KMS-11 (cell line): ENCODE measurements at regions not wholly inside any gene's neighbourhood (a gene's known extent, or its start where the extent isn't known, plus 50 kb on each side); places are given as distances from the start of the nearest gene placed in this dataset.

Experiments used
- H2AFZ ChIP-seq: fragments of 200-600 bp; sonication (generic); 2 replicates; pipeline ENCODE4 v1.6.1; 2016; ENCODE audit warnings: antibody characterized with exemption, mixed run types, low read depth
- H3K27ac ChIP-seq: fragments of 200-600 bp; sonication (generic); 2 replicates; pipeline ENCODE4 v1.6.1; 2016; ENCODE audit warnings: mild to moderate bottlenecking, mixed run types
- H3K27me3 ChIP-seq: fragments of 200-600 bp; sonication (generic); 2 replicates; pipeline ENCODE4 v1.6.1; 2017; ENCODE audit warnings: mild to moderate bottlenecking, low read depth, mixed run types, moderate library complexity; ENCODE audit not compliant: insufficient read depth
- H3K36me3 ChIP-seq: fragments of 200-600 bp; sonication (generic); 2 replicates; pipeline ENCODE4 v1.6.1; 2017; ENCODE audit warnings: mild to moderate bottlenecking, mixed run types; ENCODE audit not compliant: insufficient read depth
- H3K4me1 ChIP-seq: fragments of 200-600 bp; sonication (generic); 2 replicates; pipeline ENCODE4 v1.6.1; 2016; ENCODE audit warnings: mild to moderate bottlenecking, low read depth, mixed run types; ENCODE audit not compliant: poor library complexity, severe bottlenecking
- H3K4me2 ChIP-seq: fragments of 200-600 bp; sonication (generic); 2 replicates; pipeline ENCODE4 v1.7.0; 2016; ENCODE audit warnings: mild to moderate bottlenecking, mixed run types
- H3K4me3 ChIP-seq: fragments of 200-600 bp; sonication (generic); IDR thresholded peaks from 2 replicates; pipeline ENCODE4 v1.6.1; 2017; ENCODE audit warnings: low read depth, low read length, mixed read lengths; ENCODE audit not compliant: insufficient read depth
- H3K79me2 ChIP-seq: fragments of 200-600 bp; sonication (generic); 2 replicates; pipeline ENCODE4 v1.6.1; 2016; ENCODE audit warnings: low read depth, mixed run types; ENCODE audit not compliant: insufficient read depth
- H3K9ac ChIP-seq: fragments of 200-600 bp; sonication (generic); 2 replicates; pipeline ENCODE4 v1.6.1; 2016; ENCODE audit warnings: mild to moderate bottlenecking, mixed run types
- H4K20me1 ChIP-seq: fragments of 200-600 bp; sonication (generic); 2 replicates; pipeline ENCODE4 v1.6.1; 2016; ENCODE audit warnings: mild to moderate bottlenecking, mixed run types; ENCODE audit not compliant: insufficient read depth
- TF ChIP-seq, protein P1 (sequence below): fragments of 200-600 bp; sonication (generic); conservative IDR thresholded peaks from 2 replicates; pipeline ENCODE4 v1.6.1; 2017; ENCODE audit warnings: low read depth, mild to moderate bottlenecking, antibody characterized with exemption, low read length, moderate library complexity, mixed read lengths

DNA sequence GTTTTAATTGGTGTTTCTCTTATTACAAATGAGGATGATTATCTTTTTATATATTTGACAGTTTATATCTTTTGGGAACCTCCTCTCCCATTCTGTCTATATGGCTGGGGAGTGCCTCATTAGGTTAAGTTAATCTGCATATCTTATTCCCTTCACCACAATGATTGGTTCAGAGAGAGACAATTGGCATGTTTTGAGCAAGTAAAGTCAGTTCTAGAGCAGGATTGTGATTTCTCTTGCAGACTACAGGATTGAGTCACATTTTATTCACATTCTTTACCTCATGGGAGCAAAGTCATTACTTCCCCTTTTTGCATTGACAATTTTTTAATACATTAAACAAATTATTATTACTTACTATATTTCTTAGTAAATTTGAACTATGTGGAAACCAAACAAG lies 345.6 kb downstream of the MDFIC start:
- TF ChIP-seq, protein P1, sequence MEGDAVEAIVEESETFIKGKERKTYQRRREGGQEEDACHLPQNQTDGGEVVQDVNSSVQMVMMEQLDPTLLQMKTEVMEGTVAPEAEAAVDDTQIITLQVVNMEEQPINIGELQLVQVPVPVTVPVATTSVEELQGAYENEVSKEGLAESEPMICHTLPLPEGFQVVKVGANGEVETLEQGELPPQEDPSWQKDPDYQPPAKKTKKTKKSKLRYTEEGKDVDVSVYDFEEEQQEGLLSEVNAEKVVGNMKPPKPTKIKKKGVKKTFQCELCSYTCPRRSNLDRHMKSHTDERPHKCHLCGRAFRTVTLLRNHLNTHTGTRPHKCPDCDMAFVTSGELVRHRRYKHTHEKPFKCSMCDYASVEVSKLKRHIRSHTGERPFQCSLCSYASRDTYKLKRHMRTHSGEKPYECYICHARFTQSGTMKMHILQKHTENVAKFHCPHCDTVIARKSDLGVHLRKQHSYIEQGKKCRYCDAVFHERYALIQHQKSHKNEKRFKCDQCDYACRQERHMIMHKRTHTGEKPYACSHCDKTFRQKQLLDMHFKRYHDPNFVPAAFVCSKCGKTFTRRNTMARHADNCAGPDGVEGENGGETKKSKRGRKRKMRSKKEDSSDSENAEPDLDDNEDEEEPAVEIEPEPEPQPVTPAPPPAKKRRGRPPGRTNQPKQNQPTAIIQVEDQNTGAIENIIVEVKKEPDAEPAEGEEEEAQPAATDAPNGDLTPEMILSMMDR = no peak
- no peaks in the 10 kb centered on the region for H4K20me1 ChIP-seq
- H3K9ac ChIP-seq = no peak overlapping the region
- H3K4me3 ChIP-seq = no peak overlapping the region
- no peak overlapping the region for H3K27ac ChIP-seq
- no peak overlapping the region for H3K4me2 ChIP-seq
- no peaks in the 10 kb centered on the region for H3K4me1 ChIP-seq
- H3K36me3 ChIP-seq = no peaks in the 10 kb centered on the region
- H3K27me3 ChIP-seq = no peaks in the 10 kb centered on the region
- no peak overlapping the region for H2AFZ ChIP-seq
- H3K79me2 ChIP-seq = no peaks in the 10 kb centered on the region

DNA sequence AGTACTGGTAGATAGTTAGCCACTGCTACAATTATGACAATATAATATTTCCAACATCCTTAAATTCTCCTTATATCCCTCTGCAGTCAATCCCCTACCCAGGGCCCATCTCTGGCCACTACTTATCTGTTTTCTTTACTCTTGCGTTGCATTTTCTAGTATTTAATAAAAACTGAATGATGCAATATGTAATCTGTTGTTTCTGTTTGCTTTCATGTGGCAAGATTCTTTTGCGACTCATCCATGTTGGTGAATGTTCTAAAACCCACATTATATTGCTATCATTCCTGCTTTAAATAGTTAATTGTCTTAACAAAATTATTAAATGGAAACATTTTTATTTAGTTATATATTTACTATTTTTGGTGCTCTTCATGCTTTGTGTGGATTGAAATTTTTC lies 338.5 kb downstream of the MDFIC start:
- no peaks in the 10 kb centered on the region for H4K20me1 ChIP-seq
- H2AFZ ChIP-seq = no peak overlapping the region
- TF ChIP-seq, protein P1 = no peak
- no peak overlapping the region for H3K27ac ChIP-seq
- no peak overlapping the region for H3K4me2 ChIP-seq
- no peaks in the 10 kb centered on the region for H3K27me3 ChIP-seq
- no peaks in the 10 kb centered on the region for H3K36me3 ChIP-seq
- peaks cover 5% of the 10 kb centered on the region for H3K4me1 ChIP-seq
- no peaks in the 10 kb centered on the region for H3K79me2 ChIP-seq
- H3K9ac ChIP-seq = no peak overlapping the region
- H3K4me3 ChIP-seq = no peak overlapping the region

DNA sequence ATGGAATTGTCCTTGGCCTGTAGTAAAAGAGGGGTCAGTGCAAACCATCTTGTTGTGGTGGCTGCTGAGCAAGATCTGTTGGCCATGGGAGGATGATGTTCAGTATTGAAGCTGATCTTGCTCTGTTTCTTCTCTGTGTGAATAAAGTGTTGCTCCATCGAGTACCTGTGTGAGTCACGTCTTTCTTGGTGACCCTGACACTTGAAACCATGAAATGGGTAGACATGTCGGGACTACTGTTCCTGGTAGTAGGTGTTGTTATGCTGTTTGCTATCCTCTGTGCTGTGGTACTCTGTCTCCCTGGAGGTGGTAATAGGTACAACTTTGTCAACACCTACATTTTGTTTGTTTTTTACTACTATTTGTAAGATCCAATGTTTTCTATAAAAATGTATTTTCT lies 330.6 kb downstream of the MDFIC start:
- no peaks in the 10 kb centered on the region for H3K27me3 ChIP-seq
- no peak overlapping the region for H3K4me3 ChIP-seq
- no peak overlapping the region for H2AFZ ChIP-seq
- H3K79me2 ChIP-seq = no peaks in the 10 kb centered on the region
- TF ChIP-seq, protein P1 = no peak
- no peak overlapping the region for H3K27ac ChIP-seq
- H3K36me3 ChIP-seq = no peaks in the 10 kb centered on the region
- no peak overlapping the region for H3K9ac ChIP-seq
- no peaks in the 10 kb centered on the region for H4K20me1 ChIP-seq
- no peaks in the 10 kb centered on the region for H3K4me1 ChIP-seq
- H3K4me2 ChIP-seq = no peak overlapping the region

DNA sequence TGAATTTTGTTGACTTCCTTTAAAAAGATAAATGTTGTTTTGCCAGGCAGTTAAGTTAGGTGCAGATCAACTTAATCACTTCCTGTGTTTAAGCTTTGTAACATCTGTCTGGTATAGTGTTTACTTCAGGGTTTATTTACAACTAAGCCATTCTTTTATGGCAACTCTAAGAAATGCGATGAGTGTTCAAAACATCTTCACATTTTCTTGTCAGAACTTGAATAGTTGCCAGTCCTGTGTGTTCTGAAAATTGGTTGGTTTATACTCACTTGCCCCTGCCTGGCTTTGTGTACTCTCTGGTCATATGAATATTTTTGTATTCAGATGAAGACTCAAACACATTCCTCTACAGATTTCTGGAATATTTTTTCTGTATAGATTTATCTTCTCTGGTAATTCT lies 327.2 kb downstream of the MDFIC start:
- Histone ChIP-seq H3K27ac (no peak overlapping the region), H3K4me3 (no peak overlapping the region), H3K36me3 (no peaks in the 10 kb centered on the region), H3K4me2 (no peak overlapping the region), H3K9ac (no peak overlapping the region), H3K4me1 (no peaks in the 10 kb centered on the region), H3K79me2 (no peaks in the 10 kb centered on the region), H3K27me3 (no peaks in the 10 kb centered on the region), H4K20me1 (no peaks in the 10 kb centered on the region), H2AFZ (no peak overlapping the region)
- TF ChIP-seq, protein P1 = no peak

DNA sequence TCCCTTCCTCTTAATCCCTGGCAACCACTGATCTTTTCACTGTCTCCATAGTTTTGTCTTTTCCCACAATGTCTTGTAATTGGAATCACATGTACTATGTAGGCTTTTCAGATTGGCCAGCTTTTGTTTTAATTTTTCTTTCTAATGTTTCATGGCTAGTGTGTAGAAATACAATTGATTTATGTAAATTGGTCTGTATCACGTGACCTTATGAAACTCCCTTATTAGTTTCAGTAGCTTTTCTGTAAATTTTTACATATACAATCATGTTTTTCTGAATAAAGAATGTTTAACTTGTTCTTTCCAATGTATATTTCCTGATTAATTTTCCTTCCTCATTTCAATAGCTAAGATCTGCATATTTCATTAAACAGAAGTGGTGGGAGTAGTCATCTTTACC lies 319.3 kb downstream of the MDFIC start:
- no peaks in the 10 kb centered on the region for H3K4me1 ChIP-seq
- H4K20me1 ChIP-seq = no peaks in the 10 kb centered on the region
- no peaks in the 10 kb centered on the region for H3K79me2 ChIP-seq

More for the DNA sequence above, 319.3 kb downstream of the MDFIC start:
- TF ChIP-seq, protein P1 = no peak
- no peak overlapping the region for H3K4me2 ChIP-seq
- no peak overlapping the region for H3K9ac ChIP-seq
- H3K36me3 ChIP-seq = no peaks in the 10 kb centered on the region
- H3K4me3 ChIP-seq = no peak overlapping the region
- H3K27ac ChIP-seq = no peak overlapping the region
- no peak overlapping the region for H2AFZ ChIP-seq
- H3K27me3 ChIP-seq = no peaks in the 10 kb centered on the region
